ENCODE measurements at regions not wholly inside any gene's neighbourhood (a gene's known extent, or its start where the extent isn't known, plus 50 kb on each side); places are given as distances from the start of the nearest gene placed in this dataset.

- TF ChIP-seq CTCF (IDR thresholded peaks at IDR 0.05 in 8 of 11, conservative IDR thresholded peaks at IDR 0.05 in 3 of 11) (no peak), POLR2AphosphoS5 (IDR thresholded peaks at IDR 0.05) (no peak), POLR2A (IDR thresholded peaks at IDR 0.05) (no peak)
Measured at GRCh38 chr3:29137601-29138000, 143.3 kb upstream of the RBMS3 start.
